Testis (tissue), 2 donors: ENCODE measurements at regions not wholly inside any gene's neighbourhood (a gene's known extent, or its start where the extent isn't known, plus 50 kb on each side); places are given as distances from the start of the nearest gene placed in this dataset.

Experiments
- DNase-seq: peaks from one replicate; pipeline ENCODE4 v3.0.0-alpha.2; 2019
- H3K27ac ChIP-seq, 2 donors: fragments of 200-600 bp; sonication (generic); one replicate each; pipeline ENCODE4 v1.5.1; 2019
- H3K27me3 ChIP-seq: fragments of 200-600 bp; sonication (generic); one replicate; pipeline ENCODE4 v1.5.1; 2019
- H3K36me3 ChIP-seq: fragments of 200-600 bp; sonication (generic); one replicate; pipeline ENCODE4 v1.5.1; 2017; ENCODE audit warnings: low read depth; ENCODE audit errors: missing control alignments
- H3K4me1 ChIP-seq: fragments of 200-600 bp; sonication (generic); one replicate; pipeline ENCODE4 v1.5.1; 2019
- H3K4me3 ChIP-seq, 2 donors: fragments of 200-600 bp; sonication (generic); one replicate each; pipeline ENCODE4 v1.5.1; 2017 to 2019
- H3K9me3 ChIP-seq: fragments of 200-600 bp; sonication (generic); one replicate; pipeline ENCODE4 v1.5.1; 2017
- CTCF ChIP-seq, 3 experiments: fragments of 450-650 bp in 2 of 3; fragments of 200-600 bp in 1 of 3; sonication (generic) in 1 of 3; IDR thresholded peaks; one replicate each; pipeline ENCODE4 v1.5.1; 2016 to 2019; ENCODE audit warnings: antibody characterized with exemption in 3 of 3, mild to moderate bottlenecking in 2 of 3, moderate library complexity in 1 of 3
- POLR2A ChIP-seq: fragments of 450-650 bp; IDR thresholded peaks from one replicate; pipeline ENCODE4 v1.6.1; 2017; ENCODE audit warnings: antibody characterized with exemption, mild to moderate bottlenecking, moderate library complexity
- WGBS, 2 donors: methylation state at CpG; one replicate each; pipeline ENCODE4 v1.1.5; 2018; 5-methylcytosine and 5-hydroxymethylcytosine counted together
- intact Hi-C: fragments of 100-400 bp; cut with DNase I; formaldehyde crosslinking; loops from one replicate; pipeline ENCODE4 v1.15.1; 2023; ENCODE audit warnings: low total_unique reads

DNA sequence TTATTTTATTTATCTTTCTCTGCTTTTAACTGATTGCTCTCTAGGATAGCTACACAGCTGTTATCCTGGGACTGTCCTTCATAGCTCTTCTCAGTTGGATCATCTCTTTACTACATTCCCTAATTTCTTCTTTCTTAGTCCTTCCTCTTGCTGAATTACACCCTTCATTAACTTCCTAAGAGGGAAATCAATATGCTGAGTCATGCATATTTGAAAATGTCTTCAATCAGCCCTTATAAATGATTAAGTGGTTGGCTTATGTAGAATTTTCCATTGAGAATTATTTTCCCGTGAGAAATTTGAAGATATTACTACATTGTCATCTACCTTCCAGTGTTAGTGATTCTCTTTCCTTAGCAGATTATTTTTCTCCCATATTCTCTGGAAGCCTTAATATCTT is 214.2 kb downstream of the SOCS6 start:
- Histone ChIP-seq H3K36me3 (no peaks in the 10 kb centered on the region), H3K4me3 (no peak overlapping the region), H3K27me3 (no peaks in the 10 kb centered on the region), H3K9me3 (no peaks in the 10 kb centered on the region), H3K27ac (no peak overlapping the region), H3K4me1 (no peaks in the 10 kb centered on the region)
- intact Hi-C loops = no loop called here
- 94% methylated on average over 1 of the region's 1 CpG for WGBS, 2 donors
- no peak for DNase-seq
- TF ChIP-seq CTCF (IDR thresholded peaks at IDR 0.05) (no peak), POLR2A (no peak)

GRCh38 chr18:70501358-70501757 is 212.5 kb downstream of the SOCS6 start:
- TF ChIP-seq CTCF (IDR thresholded peaks at IDR 0.05) (no peak), POLR2A (no peak)
- Histone ChIP-seq H3K27me3 (no peaks in the 10 kb centered on the region), H3K4me3 (no peak overlapping the region), H3K4me1 (no peaks in the 10 kb centered on the region), H3K9me3 (no peaks in the 10 kb centered on the region), H3K36me3 (no peaks in the 10 kb centered on the region), H3K27ac (no peak overlapping the region)
- DNase-seq = no peak
- intact Hi-C loops = no loop called here
- WGBS, 2 donors = 71 to 77% methylated on average over 4 of the region's 4 CpGs

- H3K9me3 ChIP-seq = no peaks in the 10 kb centered on the region
- H3K4me3 ChIP-seq = no peak overlapping the region
- H3K27ac ChIP-seq = no peak overlapping the region
- intact Hi-C loops = no loop called here
- no peaks in the 10 kb centered on the region for H3K27me3 ChIP-seq
- no peaks in the 10 kb centered on the region for H3K4me1 ChIP-seq
- no peaks in the 10 kb centered on the region for H3K36me3 ChIP-seq
- DNase-seq = no peak
- 61 to 76% methylated on average over 2 of the region's 2 CpGs for WGBS, 2 donors
- no peak for TF ChIP-seq CTCF (IDR thresholded peaks at IDR 0.05)
- no peak for TF ChIP-seq POLR2A
Measured at GRCh38 chr18:70500748-70501147, 211.9 kb downstream of the SOCS6 start.

- Histone ChIP-seq H3K36me3 (no peaks in the 10 kb centered on the region), H3K27me3 (no peaks in the 10 kb centered on the region), H3K27ac (no peak overlapping the region), H3K4me3 (peak overlapping the region; percentile 46 to 47), H3K4me1 (no peaks in the 10 kb centered on the region), H3K9me3 (no peaks in the 10 kb centered on the region)
- intact Hi-C loops = no loop called here
- TF ChIP-seq POLR2A (no peak), CTCF (IDR thresholded peaks at IDR 0.05) (no peak)
- WGBS, 2 donors = 73 to 79% methylated on average over 12 to 31 of the region's 31 CpGs
- DNase-seq = peak; percentile 43
Measured at GRCh38 chr18:70499218-70499691, 210.4 kb downstream of the SOCS6 start.

DNA sequence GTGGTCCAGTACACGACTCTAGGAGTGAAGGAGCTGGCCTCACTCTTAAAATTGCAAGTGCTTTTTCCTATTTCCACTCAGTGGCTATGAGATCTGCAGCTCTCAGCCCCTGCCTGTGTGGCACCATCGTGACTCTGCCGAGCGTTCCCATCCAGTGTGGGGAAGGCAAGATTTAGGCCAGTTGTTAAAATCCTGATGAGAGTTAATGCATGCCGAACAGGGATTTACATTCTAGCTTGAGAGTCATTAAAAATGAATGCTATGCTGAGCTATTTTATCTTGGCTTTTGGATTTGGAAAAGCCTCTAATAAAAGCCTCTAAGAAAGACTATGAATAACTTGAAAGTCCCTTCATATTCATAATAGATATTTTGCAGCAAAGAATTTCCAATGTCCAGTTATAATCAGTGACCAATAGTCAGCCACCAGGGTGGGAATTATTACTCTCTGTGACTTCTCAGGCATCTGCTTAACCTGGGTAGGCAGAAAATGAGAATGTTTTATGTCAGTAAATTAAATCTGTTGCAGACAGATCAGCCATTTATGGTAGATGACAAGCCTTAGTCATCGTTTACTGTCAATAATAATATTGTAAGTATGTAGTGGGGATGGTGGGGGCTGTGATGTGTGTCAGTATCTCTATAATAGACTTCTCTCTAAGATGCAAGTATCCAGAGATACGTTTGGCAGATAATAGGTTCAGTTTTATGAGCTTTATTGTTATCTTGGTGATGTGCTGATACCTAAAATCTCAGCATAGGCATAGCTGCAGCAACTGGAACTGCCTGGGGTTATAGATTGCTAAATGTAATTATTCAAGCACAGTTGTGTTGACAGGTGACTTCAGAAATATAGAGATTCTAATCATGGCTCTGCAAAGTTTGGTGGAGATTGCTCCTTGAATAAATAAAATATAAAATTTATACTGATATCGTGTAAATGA is 207.8 kb downstream of the SOCS6 start:
- Histone ChIP-seq H3K9me3 (no peaks in the 10 kb centered on the region), H3K4me3 (no peak overlapping the region), H3K27ac (no peak overlapping the region), H3K4me1 (no peaks in the 10 kb centered on the region), H3K36me3 (no peaks in the 10 kb centered on the region), H3K27me3 (no peaks in the 10 kb centered on the region)
- intact Hi-C loops = no loop called here
- no peak for TF ChIP-seq POLR2A
- 78 to 81% methylated on average over 8 of the region's 8 CpGs for WGBS, 2 donors
- DNase-seq = no peak
